SK-N-MC (cell line): ENCODE measurements at regions not wholly inside any gene's neighbourhood (a gene's known extent, or its start where the extent isn't known, plus 50 kb on each side); places are given as distances from the start of the nearest gene placed in this dataset.

ENCODE experiments used
- EZH2 ChIP-seq: fragments of 200-600 bp; sonication (generic); IDR thresholded peaks from one replicate; pipeline ENCODE4 v1.6.1; 2017; ENCODE audit warnings: antibody characterized with exemption
- POLR2AphosphoS5 ChIP-seq: IDR thresholded peaks from 2 replicates; pipeline ENCODE4 v1.6.1; 2012; ENCODE audit warnings: mild to moderate bottlenecking, low read depth, low read length, borderline replicate concordance

- TF ChIP-seq POLR2AphosphoS5 (no peak), EZH2 (no peak)
Observed at GRCh38 chr2:51222106-51222505, 190.2 kb upstream of the NRXN1 start.
